PC-9 (cell line): ENCODE measurements at regions not wholly inside any gene's neighbourhood (a gene's known extent, or its start where the extent isn't known, plus 50 kb on each side); places are given as distances from the start of the nearest gene placed in this dataset.

ENCODE experiments used
- EZH2 ChIP-seq: fragments of 200-600 bp; sonication (generic); IDR thresholded peaks from 2 replicates; pipeline ENCODE4 v1.8.0; 2017; ENCODE audit warnings: antibody characterized with exemption, low read depth
- TF ChIP-seq, protein P1 (sequence below): fragments of 200-600 bp; sonication (generic); conservative IDR thresholded peaks from 2 replicates; pipeline ENCODE4 v1.6.1; 2017; ENCODE audit warnings: mixed run types, antibody characterized with exemption, mild to moderate bottlenecking, moderate library complexity

DNA sequence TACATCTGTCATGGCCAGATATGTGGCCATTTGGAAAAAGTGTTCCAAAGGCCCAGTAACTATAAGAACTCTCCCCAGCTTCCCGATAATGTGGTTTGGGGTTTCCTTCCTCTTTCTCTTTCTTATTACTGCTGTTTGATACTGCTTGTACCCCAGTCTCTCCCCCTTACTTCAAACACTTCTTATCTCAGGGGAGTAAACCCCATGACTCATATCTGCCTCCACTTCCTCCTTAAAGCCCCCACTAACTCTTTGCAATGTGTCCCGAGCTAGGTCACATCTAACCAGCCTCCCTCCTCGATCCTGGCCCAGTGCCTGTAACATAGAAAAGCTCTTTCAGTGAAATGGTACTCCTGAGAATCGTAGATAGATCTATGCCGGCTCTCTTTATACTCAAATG lies 82.4 kb upstream of the STARD13 start:
- TF ChIP-seq, protein P1, sequence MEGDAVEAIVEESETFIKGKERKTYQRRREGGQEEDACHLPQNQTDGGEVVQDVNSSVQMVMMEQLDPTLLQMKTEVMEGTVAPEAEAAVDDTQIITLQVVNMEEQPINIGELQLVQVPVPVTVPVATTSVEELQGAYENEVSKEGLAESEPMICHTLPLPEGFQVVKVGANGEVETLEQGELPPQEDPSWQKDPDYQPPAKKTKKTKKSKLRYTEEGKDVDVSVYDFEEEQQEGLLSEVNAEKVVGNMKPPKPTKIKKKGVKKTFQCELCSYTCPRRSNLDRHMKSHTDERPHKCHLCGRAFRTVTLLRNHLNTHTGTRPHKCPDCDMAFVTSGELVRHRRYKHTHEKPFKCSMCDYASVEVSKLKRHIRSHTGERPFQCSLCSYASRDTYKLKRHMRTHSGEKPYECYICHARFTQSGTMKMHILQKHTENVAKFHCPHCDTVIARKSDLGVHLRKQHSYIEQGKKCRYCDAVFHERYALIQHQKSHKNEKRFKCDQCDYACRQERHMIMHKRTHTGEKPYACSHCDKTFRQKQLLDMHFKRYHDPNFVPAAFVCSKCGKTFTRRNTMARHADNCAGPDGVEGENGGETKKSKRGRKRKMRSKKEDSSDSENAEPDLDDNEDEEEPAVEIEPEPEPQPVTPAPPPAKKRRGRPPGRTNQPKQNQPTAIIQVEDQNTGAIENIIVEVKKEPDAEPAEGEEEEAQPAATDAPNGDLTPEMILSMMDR, result no peak
- no peak for TF ChIP-seq EZH2
